LNCaP clone FGC (cell line): ENCODE measurements at regions not wholly inside any gene's neighbourhood (a gene's known extent, or its start where the extent isn't known, plus 50 kb on each side); places are given as distances from the start of the nearest gene placed in this dataset.

Experiments
- DNase-seq: peaks from one replicate; pipeline ENCODE4 v3.0.0-alpha.2; 2011; ENCODE audit warnings: low read depth
- H3K4me3 ChIP-seq: 2 replicates; pipeline ENCODE4 v1.5.1; 2011; ENCODE audit warnings: mild to moderate bottlenecking, low read depth, low read length, control low read depth
- CTCF ChIP-seq: IDR thresholded peaks from 2 replicates; pipeline ENCODE4 v1.5.1; 2012; ENCODE audit warnings: mild to moderate bottlenecking; ENCODE audit not compliant: control insufficient read depth, insufficient read depth; ENCODE audit errors: extremely low read depth

- no peak overlapping the region for H3K4me3 ChIP-seq
- DNase-seq, result no peak
- TF ChIP-seq CTCF, result no peak
Observed at GRCh38 chr10:8511026-8511425, 456.5 kb downstream of the GATA3 start.

DNA sequence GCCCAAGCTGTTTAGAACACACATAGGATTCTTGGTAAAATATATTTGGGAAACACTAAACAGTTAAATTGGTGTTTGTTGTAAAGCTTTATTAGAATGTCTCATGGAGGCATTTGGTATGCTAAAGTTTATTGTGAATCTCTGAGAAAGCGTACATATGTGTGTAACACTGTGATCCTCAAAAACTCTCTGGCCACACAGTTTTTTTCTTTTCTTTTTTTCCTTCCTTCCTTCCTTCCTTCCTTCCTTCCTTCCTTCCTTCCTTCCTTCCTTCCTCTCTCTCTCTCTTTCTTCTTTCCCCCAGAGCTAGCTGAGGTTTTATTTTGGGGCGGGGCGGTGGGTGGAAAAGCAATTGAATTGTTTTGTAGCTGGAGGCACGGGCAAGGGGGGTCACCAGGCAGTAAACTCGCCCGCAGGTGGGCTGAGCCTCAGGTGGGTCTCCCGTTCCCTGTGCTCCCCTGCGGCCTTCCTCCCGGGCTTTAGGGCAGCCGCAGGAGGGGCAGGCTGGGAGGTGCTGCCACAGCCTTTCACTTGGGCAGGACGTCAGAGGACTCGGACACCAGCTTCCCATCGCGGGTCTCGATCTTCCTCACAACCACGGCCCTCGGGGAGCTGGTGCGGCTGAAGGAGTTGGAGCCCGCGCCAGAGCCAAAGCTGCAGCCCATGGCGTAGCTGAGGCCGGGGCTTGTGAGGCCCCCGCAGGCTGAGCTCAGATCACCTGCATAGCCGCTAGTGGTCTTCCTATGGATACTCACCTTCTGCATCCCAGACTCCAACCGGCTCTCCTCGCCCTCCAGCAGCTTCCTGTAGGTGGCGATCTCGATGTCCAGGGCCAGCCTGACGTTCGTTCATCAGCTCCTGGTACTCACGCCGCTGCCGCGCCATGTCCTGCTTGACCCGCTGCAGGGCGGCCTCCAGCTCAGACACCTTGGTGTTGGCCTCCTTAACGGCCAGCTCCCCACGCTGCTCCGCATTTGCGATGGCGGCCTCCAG is 459.0 kb downstream of the GATA3 start:
- no peak for TF ChIP-seq CTCF
- DNase-seq, result no peak
- H3K4me3 ChIP-seq, result no peak overlapping the region

DNA sequence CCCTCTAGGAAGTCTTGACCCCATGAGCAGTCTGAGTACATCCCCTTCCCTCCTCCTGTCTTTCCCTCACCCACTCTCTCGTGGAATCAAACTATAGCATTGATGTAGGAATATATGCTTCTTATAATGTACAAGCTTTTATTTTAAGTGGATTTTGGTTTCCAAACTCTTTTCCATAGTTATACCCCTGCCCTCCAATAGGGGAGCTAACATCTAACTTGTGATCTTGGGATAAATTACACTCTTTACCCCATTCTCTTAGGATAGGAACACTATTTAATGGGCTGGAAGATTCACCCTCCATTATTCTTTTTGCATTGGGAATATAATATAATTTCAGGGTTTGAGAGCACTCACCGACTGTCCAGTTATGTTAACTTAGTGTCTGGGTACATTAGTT is 465.9 kb downstream of the GATA3 start:
- no peak overlapping the region for H3K4me3 ChIP-seq

GRCh38 chr10:8527773-8528172 is 473.3 kb downstream of the GATA3 start:
- no peak for TF ChIP-seq CTCF
- DNase-seq, result no peak
- H3K4me3 ChIP-seq, result no peak overlapping the region

More for the DNA sequence above, 465.9 kb downstream of the GATA3 start:
- no peak for DNase-seq
- no peak for TF ChIP-seq CTCF

- no peak for DNase-seq
- no peak for TF ChIP-seq CTCF
- no peak overlapping the region for H3K4me3 ChIP-seq
Observed at GRCh38 chr10:8531116-8531515, 476.6 kb downstream of the GATA3 start.

DNA sequence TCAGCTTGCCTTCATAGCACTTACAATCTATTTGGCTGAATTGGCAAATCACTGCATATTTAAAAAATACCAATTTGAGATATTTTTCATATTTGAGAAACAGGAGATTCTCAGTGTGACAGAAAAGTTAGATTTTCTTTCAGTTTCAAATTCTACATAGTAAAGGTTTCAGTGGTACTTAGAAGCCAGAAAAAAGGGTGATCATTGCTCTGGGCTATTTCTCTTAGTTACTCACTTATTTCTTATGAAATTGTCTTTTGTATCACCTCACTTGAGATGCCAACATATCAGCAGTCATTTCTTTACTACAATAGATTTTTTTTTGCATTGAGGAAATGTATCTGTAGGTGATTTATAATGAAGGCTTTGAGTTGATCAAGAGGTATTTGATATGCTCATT is 478.2 kb downstream of the GATA3 start:
- no peak for TF ChIP-seq CTCF
- H3K4me3 ChIP-seq, result no peak overlapping the region
- no peak for DNase-seq
